ENCODE measurements at regions not wholly inside any gene's neighbourhood (a gene's known extent, or its start where the extent isn't known, plus 50 kb on each side); places are given as distances from the start of the nearest gene placed in this dataset.

DNA sequence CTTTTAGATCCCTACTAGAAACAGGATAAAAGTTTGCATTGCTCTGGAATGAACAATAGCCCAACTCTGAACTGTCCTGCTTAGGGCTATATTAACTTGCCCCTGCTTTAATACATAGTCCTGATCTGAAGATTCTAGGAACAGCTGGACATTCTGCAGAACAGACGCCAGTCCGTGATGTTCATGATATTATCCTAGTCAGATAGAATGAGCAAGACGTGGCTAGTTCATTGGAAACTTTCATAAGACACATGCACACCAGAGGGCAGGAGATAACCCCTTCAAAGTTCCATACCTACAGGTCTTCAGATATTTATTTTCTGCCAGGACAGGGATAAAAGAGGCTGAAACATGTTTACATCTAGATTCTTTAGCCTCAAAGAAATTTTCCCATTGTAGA lies 75.5 kb upstream of the CLNK start:
- TF ChIP-seq, protein P1, sequence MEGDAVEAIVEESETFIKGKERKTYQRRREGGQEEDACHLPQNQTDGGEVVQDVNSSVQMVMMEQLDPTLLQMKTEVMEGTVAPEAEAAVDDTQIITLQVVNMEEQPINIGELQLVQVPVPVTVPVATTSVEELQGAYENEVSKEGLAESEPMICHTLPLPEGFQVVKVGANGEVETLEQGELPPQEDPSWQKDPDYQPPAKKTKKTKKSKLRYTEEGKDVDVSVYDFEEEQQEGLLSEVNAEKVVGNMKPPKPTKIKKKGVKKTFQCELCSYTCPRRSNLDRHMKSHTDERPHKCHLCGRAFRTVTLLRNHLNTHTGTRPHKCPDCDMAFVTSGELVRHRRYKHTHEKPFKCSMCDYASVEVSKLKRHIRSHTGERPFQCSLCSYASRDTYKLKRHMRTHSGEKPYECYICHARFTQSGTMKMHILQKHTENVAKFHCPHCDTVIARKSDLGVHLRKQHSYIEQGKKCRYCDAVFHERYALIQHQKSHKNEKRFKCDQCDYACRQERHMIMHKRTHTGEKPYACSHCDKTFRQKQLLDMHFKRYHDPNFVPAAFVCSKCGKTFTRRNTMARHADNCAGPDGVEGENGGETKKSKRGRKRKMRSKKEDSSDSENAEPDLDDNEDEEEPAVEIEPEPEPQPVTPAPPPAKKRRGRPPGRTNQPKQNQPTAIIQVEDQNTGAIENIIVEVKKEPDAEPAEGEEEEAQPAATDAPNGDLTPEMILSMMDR (IDR thresholded peaks at IDR 0.05): no peak
- TF ChIP-seq POLR2AphosphoS5 (IDR thresholded peaks at IDR 0.05; ENCODE audit: insufficient read depth in 1 of 2, low read depth in 1 of 2) (no peak), POLR2A (IDR thresholded peaks at IDR 0.05) (no peak)
